LNCAP (cell line): ENCODE measurements at regions not wholly inside any gene's neighbourhood (a gene's known extent, or its start where the extent isn't known, plus 50 kb on each side); places are given as distances from the start of the nearest gene placed in this dataset.

Experiments used
- TF ChIP-seq, protein P1 (sequence below): fragments of 450-650 bp; IDR thresholded peaks from 2 replicates; pipeline ENCODE4 v1.5.1; 2017; ENCODE audit warnings: mild to moderate bottlenecking

DNA sequence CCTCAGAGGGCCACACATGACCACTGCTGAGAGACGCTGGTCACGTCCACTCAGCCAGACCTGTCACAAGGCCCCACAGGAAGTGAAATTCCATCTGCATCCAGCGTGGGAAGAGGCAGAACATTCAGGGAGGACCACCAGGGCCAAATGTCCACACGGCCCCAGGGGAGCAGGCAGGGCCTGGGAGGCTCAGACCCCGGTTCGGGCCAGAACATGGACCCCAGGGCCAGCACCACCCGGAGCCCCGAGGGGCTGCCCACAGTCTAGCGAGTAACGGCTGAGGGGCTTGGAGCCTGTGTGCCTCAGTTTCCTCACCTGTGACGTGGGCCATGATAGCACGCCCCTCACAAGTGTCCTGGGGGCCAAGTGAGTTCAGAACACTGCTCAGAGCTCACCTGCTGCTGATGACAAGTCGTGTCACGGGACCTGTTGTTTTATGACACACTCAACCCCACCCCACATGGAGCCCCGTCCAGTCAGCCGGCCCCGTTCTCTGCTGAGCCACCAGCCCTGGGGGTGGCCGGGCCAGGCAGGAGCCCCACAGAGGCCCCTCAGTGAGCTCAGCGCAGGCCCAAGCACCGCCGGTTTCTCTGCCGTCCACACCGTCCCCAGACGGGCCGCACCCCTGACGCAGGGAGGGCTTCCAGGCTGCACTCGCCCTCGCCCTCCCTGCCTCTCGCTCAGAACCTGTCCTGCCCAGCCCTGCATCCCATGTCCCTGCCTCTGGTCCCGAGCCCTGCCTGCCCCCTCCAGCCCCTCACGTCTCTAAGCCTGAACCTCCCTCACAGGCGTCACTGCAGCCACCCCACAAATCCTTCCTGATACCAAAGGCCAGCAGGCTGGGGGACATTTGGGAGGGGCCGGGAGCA, 79.5 kb upstream of the GALNT9 start:
- TF ChIP-seq, protein P1, sequence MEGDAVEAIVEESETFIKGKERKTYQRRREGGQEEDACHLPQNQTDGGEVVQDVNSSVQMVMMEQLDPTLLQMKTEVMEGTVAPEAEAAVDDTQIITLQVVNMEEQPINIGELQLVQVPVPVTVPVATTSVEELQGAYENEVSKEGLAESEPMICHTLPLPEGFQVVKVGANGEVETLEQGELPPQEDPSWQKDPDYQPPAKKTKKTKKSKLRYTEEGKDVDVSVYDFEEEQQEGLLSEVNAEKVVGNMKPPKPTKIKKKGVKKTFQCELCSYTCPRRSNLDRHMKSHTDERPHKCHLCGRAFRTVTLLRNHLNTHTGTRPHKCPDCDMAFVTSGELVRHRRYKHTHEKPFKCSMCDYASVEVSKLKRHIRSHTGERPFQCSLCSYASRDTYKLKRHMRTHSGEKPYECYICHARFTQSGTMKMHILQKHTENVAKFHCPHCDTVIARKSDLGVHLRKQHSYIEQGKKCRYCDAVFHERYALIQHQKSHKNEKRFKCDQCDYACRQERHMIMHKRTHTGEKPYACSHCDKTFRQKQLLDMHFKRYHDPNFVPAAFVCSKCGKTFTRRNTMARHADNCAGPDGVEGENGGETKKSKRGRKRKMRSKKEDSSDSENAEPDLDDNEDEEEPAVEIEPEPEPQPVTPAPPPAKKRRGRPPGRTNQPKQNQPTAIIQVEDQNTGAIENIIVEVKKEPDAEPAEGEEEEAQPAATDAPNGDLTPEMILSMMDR = no peak

DNA sequence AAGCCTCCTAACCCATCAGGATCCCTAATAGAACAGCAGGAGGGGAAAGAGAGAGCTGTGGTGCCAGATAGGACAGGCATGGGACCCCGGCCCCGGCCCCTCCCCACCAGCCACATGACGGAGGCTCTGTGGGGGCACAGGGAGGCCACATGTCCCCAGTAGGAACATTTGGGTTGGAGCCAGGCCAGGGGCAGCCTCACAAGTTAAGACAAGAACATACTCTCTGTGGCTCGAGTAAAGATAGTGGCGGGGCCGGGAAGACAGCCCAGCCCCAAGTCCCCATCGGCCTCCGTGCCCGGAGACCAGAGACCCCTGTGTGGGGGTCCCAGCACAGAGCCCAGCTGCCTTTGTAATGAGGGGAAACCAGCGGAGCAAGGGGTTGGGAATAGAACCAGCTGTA, 78.6 kb upstream of the GALNT9 start:
- TF ChIP-seq, protein P1 = no peak

DNA sequence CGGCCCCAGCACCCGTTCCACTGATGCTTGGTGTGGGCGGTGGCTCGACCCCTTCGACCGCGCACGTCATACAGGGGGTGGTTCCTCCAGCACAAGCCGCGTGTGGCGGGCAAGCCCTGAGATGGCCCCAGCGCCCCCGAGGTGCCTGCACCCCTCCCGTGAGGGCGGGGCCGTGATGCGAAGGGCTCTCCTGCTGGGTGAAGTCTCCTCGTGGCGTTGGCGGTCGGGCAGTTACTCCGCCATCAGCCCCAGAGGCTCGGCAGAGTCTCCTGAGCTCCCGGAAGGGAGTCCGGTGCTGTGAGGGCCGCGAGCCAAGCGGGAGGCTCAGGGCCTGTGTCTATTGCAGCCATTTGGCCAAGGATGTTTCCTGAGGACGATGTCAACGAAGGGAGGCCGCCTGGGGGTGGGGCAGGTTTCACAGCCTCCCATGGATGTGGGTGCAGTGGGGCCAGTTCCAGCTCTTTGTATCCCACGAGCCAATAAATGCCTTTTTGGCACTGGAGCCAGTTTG, 78.1 kb upstream of the GALNT9 start:
- TF ChIP-seq, protein P1 = no peak

DNA sequence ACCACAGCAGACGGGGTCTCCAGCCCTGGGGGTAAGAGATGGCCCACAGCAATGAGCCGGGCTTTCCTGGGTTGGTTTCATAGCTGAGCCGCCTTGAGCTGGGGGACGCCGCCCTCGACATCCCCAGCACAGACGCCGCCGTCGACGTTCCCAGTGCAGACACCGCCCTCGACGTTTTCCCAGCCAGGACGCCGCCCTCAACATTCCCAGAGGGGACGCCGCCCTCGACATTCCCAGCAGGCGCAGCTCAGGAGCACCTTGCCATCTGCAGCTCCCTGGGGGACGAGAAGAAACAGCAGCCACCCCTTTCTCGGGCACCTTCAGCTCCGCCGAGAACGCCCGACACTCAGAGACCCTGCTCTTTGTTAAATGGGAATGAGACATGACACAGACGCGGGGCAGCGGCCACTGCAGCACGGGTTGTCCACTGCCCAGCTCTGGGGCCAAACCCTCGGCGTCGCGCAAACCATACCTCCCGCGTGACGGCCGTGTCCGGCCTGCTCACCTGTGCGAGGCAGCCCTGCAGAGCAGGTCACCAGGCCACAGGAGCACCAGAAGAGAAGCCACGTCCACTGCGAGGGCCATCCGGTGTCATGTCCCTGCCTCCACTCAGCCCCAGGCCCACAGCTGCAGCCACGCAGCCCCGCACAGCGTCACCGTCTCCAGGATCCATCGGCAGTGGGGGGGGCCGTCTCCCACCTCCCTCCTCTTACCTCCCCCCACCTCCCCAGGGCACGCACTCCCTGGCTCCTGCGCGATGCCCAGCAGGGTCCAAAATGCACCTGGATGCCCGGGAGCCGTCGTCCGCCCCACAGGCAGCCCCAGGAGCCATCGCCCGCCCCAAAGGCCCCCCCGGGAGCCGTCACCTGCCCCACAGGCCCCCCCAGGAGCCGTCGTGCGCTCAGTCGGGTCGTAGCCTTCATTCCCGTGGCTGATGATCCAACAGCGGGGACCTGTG, 77.4 kb upstream of the GALNT9 start:
- TF ChIP-seq, protein P1 = no peak

DNA sequence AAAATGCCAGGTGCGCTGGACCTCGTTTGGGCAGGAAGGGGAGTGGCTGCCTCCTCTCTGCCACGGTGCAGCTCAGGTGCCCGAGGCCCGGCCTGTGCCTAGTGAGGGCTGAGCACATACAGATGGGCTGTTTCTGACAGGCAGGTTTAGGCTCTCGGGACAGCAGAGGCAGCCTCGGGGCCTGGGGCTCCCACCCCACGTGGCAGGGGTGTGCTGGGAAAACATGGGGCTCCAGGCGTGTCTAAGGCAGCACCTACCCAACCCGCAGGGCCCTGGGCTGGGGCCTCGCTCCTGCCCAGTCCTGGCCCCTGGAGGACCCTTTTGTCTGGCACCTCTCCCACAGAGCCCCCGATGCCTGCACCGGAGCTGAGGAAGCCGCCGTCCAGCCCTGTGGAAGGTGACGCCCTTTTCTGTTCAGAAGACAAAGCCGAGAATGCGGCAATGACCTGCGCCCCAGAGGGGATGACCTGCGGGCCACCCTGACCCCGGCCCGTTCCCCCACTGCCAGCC, 76.4 kb upstream of the GALNT9 start:
- TF ChIP-seq, protein P1 = no peak

DNA sequence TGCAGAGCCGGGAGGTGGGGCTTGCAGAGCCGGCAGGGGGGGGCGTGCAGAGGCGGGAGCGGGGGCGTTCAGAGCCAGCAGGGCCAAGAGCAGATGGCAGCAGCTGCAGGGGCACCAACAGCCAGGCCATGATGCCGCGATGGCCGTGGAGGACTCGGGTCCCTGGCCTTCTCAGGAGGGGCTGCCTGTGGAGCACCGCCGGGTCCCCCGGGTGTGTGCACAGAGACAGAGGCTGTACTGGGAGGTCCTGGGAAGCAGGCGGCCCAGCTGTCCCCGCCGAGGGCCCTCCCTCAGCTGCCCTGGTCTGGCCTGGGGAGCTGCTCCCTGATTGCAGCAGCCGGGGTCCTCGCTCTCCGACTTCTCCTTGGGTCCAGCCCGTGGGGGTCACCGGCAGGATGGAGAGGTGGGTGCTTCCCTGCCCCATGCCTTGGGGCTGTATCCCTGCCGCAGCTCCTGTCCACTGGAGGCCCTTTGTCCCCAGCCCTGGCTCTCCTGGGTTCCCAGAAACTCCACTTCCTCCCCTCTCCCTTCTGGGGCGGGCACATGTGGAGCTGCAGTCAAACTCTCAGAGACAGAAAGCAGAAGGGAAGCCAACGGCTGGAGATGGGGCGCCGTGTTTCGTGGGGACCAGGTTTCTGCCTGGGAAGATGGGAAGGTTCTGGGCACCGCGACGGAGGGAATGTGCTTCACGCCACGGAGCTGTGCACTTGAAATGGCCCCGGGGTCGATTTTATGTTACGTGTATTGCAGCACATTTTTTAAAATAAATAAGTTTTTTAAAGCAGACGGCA, 75.8 kb upstream of the GALNT9 start:
- TF ChIP-seq, protein P1 = no peak
